LNCaP clone FGC (cell line): ENCODE measurements at regions not wholly inside any gene's neighbourhood (a gene's known extent, or its start where the extent isn't known, plus 50 kb on each side); places are given as distances from the start of the nearest gene placed in this dataset.

Experiments used
- DNase-seq: peaks from one replicate; pipeline ENCODE4 v3.0.0-alpha.2; 2011; ENCODE audit warnings: low read depth
- H3K4me3 ChIP-seq: 2 replicates; pipeline ENCODE4 v1.5.1; 2011; ENCODE audit warnings: mild to moderate bottlenecking, low read depth, low read length, control low read depth
- TF ChIP-seq, protein P1 (sequence below): IDR thresholded peaks from 2 replicates; pipeline ENCODE4 v1.5.1; 2012; ENCODE audit warnings: mild to moderate bottlenecking; ENCODE audit not compliant: control insufficient read depth, insufficient read depth; ENCODE audit errors: extremely low read depth

DNA sequence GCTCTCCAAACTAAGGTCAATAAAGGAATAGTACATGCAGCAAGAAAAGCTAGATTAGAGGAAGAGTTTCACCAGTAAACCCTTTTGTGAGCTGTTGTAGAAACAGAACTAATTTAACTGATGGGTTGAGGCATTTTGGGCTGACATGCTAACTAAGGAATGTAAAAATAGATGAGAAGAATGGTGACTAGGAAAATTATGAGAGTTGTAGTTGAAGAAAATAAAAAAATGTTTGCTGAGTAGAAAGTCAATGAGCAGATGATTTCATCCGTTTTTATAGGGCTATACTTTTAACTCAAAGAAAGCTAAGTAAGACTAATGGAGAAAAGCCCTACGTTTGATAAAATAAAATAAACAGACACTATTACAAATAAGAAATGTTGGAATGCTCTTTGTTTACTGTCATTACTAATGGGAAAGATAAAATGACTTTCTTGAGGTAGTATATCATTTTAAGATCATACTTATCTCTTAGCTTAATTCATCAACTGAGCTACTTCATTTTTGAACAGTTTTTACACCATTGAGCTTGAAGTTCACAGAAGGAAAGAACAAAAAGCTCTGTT lies 209.4 kb upstream of the DPH6 start:
- DNase-seq, result no peak
- no peak overlapping the region for H3K4me3 ChIP-seq
- TF ChIP-seq, protein P1, sequence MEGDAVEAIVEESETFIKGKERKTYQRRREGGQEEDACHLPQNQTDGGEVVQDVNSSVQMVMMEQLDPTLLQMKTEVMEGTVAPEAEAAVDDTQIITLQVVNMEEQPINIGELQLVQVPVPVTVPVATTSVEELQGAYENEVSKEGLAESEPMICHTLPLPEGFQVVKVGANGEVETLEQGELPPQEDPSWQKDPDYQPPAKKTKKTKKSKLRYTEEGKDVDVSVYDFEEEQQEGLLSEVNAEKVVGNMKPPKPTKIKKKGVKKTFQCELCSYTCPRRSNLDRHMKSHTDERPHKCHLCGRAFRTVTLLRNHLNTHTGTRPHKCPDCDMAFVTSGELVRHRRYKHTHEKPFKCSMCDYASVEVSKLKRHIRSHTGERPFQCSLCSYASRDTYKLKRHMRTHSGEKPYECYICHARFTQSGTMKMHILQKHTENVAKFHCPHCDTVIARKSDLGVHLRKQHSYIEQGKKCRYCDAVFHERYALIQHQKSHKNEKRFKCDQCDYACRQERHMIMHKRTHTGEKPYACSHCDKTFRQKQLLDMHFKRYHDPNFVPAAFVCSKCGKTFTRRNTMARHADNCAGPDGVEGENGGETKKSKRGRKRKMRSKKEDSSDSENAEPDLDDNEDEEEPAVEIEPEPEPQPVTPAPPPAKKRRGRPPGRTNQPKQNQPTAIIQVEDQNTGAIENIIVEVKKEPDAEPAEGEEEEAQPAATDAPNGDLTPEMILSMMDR, result no peak

DNA sequence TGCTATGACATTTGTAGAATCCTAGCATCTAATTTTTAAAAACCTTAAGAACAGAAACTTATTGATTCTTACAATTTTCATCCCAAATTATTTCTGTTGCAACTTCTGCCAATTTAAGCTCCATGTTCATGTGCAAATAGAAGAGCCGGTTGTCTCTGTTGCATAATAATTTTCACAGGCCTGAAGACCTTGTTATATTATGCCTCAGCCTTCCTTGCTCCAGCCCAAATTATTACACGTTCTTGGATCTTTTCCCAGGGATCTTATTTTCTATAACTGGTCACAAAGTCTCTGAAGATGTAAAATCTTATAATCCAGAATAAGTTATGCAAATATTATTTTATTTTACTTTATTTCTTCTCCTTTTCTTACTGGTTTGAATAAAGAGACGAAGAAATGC lies 210.7 kb upstream of the DPH6 start:
- no peak overlapping the region for H3K4me3 ChIP-seq
- DNase-seq, result no peak
- TF ChIP-seq, protein P1, result no peak

GRCh38 chr15:35757361-35757760 lies 211.4 kb upstream of the DPH6 start:
- no peak for DNase-seq
- TF ChIP-seq, protein P1, result no peak

GRCh38 chr15:35757765-35758164 lies 211.8 kb upstream of the DPH6 start:
- TF ChIP-seq, protein P1, result no peak
- peak; percentile 81 for DNase-seq
- no peak overlapping the region for H3K4me3 ChIP-seq

More at GRCh38 chr15:35757361-35757760, 211.4 kb upstream of the DPH6 start:
- no peak overlapping the region for H3K4me3 ChIP-seq

DNA sequence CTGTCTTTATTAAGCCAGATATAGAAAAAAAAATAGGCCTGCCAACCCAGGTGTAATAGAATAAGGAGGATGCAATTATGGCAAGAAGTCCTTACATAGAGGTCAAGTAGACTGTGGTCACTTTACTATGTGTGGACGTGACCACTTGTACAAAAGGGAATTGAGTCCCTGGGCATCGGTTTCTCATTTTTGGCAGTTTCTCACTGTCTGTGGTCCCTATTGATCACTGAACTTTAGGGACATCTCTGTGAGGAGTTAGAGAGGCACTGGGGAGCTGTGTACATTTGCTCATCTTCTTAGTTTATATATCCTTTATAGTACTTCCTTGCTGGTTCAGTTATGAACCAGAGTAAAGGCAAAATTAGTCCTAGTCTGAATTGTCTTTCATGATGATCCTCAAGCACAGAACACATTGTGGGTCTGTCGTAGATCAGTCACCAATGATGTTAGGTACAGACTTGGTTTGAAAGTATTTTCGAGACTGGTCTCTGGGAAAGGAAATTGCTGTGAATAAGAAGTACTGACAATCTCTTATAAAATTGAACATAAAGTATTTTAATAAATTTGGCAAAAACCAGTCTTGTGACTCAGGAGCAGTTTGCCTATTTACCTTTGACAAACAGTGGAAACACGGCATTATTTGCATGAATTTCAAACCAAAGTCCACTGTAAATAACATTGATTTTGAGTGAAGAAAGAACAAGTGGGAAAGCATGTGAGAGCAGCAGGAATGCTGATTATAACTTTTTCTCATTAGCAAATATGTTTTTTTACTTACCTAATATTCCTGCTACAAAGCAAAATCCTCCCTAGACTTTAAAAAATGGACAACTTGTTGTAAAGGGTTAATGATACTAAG lies 218.9 kb upstream of the DPH6 start:
- TF ChIP-seq, protein P1, result no peak
- no peak overlapping the region for H3K4me3 ChIP-seq
- no peak for DNase-seq

DNA sequence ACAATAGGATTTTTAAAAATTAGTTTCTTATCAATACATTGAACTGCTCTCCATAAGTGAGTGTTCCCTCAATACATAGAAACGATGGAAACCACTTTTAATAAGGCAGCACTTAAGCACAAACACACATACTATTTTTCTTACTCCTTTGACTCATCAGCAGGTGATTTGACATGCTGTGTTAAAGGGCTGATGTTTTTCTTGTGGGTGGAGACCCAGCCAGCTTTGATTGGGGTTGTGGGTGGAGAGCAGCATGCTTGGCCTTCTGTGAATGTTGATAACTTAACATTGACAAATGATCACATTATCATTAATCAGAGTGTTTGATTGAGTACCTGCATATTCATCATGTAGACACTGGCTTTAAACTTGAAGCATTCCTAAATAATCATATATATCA lies 223.0 kb upstream of the DPH6 start:
- DNase-seq, result no peak
- TF ChIP-seq, protein P1, result no peak
- H3K4me3 ChIP-seq, result no peak overlapping the region
